ENCODE measurements at regions not wholly inside any gene's neighbourhood (a gene's known extent, or its start where the extent isn't known, plus 50 kb on each side); places are given as distances from the start of the nearest gene placed in this dataset.

DNA sequence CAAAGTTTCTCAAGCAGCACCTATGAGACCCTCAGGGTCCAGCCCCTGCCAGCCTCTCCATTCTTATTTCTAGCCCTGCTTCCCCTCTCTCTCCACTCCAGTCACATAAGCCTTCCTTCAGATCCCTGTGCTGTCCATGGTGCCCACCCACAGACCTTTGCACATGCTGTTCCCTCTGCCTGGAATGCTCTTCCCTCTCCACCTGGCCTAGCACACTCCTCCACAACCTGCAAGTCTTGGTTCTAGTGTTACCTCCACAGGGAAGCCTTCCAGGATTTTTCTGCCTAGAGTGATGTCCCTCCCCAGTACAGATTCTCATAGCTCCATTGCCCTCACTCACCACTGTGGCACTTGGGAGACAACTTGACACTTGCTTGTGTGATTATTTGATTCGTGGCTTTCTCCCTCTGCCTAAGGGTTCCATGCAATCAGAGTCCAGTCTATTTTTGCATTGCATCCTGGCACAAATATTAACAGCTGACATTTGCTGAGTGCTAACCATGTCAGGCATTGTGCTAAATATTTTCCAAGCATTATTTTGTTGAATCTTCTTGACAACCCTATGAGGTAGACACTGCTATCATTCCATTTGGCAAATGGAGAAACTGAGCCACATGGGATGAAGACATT, 127.3 kb downstream of the SYF2 start:
- DNase-seq (ENCODE audit: low read depth) = no peak

- DNase-seq (ENCODE audit: low read depth) = no peak
Observed at GRCh38 chr1:25103164-25103795, 129.0 kb downstream of the SYF2 start.

DNA sequence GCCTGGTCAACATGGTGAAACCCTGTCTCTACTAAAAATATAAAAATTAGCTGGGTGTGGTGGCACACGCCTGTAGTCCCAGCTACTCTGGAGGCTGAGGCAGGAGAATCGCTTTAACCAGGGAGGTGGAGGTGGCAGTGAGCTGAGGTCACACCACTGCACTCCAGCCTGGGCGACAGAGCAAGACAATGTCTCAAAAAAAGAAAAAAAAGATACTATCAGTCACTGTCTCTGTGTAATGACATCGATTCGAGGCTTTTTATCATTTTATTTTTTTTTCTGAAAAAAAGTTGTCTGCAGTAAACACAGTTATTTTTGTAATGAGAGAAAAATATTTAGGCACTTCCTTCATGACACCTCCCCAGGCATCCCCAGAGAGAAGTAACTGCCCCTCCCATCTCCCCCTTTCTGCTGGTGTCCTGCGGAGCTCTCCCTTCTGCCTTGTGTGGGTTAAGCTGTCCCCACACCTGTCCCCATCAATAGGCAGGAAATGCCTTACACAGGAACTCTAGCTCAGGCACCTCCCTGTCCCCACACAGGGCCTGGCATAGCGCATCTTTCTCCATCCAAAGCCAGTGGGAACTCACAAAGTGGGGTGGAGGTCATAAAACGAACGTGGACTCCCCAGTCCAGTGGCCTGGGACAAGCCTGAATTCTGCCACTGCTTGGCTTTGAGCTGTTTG, 132.0 kb downstream of the SYF2 start:
- DNase-seq (ENCODE audit: low read depth) = no peak

DNA sequence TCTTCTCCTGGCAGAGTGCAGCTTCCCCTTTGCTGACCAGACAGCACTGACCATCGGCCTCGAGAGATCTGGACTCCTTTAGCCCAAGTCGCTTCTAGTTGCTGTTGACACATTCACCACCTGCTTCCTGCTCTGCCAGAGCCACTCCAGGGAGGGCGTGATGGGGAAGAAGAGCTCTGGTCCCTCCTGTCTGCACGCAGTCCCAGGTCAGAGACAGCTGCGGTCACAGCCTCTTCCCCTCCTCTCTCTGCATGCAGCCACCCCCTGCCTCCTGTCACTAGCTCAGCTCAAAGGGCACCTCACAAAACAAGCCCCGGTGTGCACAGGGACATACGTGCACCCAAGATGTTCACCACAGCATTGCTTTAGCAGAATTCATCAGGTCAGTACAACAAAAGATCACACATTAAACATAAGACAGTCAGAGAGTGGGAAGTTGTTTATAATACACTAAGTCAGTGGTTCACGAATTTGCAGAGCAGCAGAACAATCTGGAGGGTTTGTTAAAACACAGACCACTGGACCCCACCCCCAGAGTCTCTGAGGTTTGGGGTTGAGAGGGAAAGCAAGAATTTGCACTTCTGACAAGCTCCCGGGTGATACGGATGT, 132.9 kb downstream of the SYF2 start:
- DNase-seq (ENCODE audit: low read depth) = peak; percentile 40

DNA sequence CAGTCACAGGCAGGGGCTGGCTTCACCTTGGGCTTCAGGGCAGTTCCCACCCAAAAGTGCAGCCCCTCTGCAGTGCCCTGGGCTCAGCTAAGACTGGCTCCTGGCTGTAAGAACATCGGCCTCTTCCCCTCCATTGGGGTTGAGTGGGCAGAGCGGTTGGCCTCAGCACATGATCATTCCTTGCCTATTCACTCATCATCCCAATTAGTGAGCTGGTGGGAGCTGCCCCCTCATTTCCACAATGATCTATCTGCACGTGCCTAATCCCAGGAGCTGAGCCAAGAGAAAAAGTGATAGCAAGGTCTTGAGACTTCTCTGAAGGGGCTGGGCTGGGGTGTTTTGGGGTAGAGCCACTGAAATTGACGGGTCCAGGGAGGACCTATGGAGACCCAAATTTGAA, 133.6 kb downstream of the SYF2 start:
- DNase-seq (ENCODE audit: low read depth) = no peak

DNA sequence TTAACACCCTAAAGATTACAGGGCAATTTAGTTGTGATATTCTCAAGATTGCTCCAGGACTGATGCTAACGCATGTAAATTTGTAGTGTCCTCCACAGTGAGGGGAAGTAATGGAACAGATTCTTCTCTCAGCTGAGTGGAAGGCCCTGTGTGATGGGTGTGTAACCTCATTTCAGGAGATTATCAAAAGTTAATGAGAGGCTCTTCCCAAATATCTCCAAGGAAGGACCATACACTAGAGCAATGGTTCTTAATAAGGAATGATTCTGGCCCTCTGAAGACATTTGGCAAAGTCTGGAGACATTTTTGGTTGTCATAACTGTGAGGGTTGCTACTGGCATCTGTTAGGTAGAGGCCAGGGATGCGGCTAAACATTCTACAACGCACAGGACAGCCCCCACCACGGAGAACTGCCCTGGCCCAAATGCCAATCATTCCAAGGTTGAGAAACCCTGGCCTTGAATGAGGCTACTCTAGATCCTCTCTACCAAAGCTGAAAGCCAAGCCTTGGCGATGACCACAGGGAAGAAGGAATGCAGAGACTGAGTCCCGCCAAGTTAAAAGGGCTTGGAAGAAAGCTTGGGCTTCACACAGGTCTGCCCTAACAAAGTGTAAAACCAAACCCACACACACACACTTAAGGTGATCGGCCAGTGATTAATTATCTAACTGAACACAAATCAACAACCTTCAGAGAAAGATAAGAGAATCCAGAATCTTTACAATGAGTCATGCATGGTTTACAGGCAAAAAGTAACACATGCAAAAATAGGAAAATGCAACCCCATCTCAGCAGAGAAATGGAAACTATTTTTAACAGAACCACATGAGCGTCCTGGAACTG, 135.8 kb downstream of the SYF2 start:
- no peak for DNase-seq (ENCODE audit: low read depth)

GRCh38 chr1:25095635-25096200, 136.6 kb downstream of the SYF2 start:
- DNase-seq (ENCODE audit: low read depth) = no peak

- DNase-seq (ENCODE audit: low read depth) = no peak
Observed at GRCh38 chr1:25094995-25095394, 137.3 kb downstream of the SYF2 start.

DNA sequence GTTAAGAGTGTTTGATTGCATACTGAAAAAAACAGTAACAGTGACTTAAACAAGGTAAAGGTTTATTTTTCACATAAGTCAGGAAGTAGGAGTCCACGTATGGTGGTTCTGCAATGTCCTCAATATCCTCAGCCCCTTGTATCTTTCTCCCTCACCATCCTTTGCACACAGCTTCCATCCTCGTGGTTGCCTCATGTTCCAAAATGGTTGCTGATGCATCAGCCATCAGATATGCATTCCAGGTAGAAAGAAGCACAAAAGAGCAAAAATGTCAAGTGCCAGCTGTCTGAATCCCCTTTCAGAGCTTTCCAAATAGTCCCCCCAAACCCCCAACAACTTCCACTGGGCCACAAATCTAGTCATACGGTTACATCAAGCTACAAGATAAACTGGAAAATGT, 138.1 kb downstream of the SYF2 start:
- DNase-seq (ENCODE audit: low read depth) = no peak

- DNase-seq (ENCODE audit: low read depth) = no peak
Observed at GRCh38 chr1:25091658-25092057, 140.6 kb downstream of the SYF2 start.

DNA sequence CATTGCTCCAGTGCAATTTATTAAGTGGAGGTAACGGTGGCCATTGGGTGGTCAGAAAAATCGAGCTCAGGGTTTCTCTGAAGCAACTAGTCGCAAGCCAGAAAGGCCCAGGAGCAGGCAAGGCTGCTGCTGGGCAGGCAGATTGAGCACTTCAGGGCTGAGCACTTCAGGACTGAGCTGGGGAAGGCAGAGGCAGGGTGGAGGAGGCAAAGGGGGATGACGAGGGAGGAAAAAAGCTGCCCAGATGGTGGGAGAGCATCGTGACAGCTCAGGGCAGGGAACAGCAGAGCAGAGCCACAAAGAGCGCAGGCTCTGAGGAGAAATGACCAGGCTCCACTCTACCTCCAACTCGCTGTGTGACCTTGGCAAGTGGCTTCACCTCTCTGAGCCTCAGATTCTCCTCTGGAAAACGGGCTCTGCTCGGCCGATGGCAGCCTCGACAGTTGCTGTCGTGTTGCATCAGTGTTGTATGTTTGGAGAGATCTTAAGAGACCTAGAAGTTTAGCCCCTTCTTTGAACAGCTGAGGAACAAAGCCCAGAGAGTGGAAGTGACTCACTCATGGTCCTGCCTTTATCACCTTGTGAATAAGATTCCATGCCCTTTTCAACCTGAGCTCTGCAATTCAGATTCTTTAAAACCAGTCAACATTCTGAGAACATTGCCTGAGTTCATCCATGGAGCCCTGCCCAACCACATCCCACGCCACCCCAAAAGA, 141.4 kb downstream of the SYF2 start:
- no peak for DNase-seq (ENCODE audit: low read depth)

- no peak for DNase-seq (ENCODE audit: low read depth)
Observed at GRCh38 chr1:25089772-25090171, 142.5 kb downstream of the SYF2 start.

GRCh38 chr1:25088946-25089345, 143.4 kb downstream of the SYF2 start:
- DNase-seq (ENCODE audit: low read depth) = no peak

DNA sequence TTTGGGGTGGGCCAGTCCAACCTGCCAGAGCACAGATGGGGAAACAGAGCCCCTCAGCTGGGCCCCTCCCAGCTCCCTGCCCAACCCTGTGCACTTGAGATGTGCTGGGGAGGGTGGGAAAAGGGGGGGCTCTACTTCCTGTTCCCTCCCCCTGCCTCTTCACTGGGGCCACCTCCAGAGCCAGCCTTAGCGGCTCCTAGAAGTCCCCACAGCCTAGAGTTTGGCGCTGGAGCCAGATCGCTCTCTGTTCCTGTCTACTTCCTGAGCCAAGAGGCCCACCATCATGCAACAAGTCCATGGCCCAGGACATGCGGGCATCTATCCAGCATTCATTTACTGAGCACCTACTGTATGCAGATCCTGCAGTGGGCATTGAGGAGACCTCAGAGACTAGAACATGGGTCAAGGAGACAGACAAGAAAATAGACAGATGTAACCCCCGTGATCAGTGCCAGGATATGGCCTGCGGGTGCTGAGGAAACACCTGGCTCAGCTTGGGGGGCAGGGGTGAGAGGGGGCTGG, 144.1 kb downstream of the SYF2 start:
- no peak for DNase-seq (ENCODE audit: low read depth)

GRCh38 chr1:25086518-25087079, 145.7 kb downstream of the SYF2 start:
- no peak for DNase-seq (ENCODE audit: low read depth)

GRCh38 chr1:25084407-25084806, 147.9 kb downstream of the SYF2 start:
- no peak for DNase-seq (ENCODE audit: low read depth)

GRCh38 chr1:25083481-25084345, 148.6 kb downstream of the SYF2 start:
- DNase-seq (ENCODE audit: low read depth) = no peak

- DNase-seq (ENCODE audit: low read depth) = no peak
Observed at GRCh38 chr1:25082995-25083394, 149.3 kb downstream of the SYF2 start.

DNA sequence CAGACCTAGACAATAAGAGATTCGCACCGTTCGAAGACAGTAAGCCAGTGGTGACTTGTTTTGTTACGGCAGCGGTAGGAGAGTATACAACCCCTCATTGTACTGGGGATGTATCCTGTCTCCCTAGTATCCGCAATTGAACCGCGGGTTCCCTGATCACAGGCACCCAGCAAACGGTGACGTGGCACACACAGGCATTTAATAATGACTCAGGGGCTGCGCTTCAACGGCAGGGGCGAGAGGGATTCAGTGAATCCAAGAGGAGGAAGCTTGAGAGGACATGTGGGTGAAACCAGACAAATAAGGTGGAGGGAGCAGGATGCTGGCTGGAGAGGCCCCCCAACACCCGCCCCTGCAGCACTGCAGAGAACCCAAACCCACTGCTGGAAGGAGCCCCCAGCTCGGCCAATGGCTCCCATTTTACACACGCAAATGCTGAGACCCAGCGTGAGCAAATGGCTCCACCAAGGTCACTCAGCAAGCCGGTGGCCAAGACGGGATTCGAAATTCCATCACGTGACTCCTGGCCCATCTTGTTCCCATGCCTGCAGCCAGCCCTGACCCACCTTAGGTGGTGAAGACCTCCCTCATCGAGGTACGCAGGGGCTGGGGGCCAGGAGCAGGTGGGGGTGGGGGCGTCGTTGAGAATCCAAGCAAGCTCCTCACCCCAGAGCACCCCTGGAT, 149.9 kb downstream of the SYF2 start:
- DNase-seq (ENCODE audit: low read depth) = no peak
